PC-3 (cell line): ENCODE measurements at regions not wholly inside any gene's neighbourhood (a gene's known extent, or its start where the extent isn't known, plus 50 kb on each side); places are given as distances from the start of the nearest gene placed in this dataset.

ENCODE experiments used
- ATAC-seq: fragments of 200-7000 bp; cut with Tn5 transposase; 2 replicates; pipeline ENCODE4 v1.9.1; 2020; ENCODE audit warnings: mild to moderate bottlenecking, moderate library complexity
- BruUV-seq: library from RNA; stranded (reverse); fragments of 400-500 nt; replicated peaks from 2 replicates; lab custom pipeline; 2021; lab: Mats Ljungman, UMichigan
- CTCF ChIA-PET: fragments of 300-600 bp; sonication (Branson Sonifier 250); formaldehyde crosslinking; loops from one replicate; lab custom pipeline; 2022; ENCODE audit warnings: antibody characterized with exemption; lab: Charles Lee
- POLR2A ChIA-PET: fragments of 300-600 bp; sonication (Branson Sonifier 250); formaldehyde crosslinking; loops from one replicate; lab custom pipeline; 2022; ENCODE audit warnings: antibody characterized with exemption; ENCODE audit not compliant: unreplicated experiment; lab: Charles Lee
- DNase-seq: peaks from one replicate; pipeline ENCODE4 v3.0.0-alpha.2; 2015
- H2AFZ ChIP-seq: fragments of 300-600 bp; sonication (generic); 2 replicates; pipeline ENCODE4 v1.6.0; 2016; ENCODE audit warnings: antibody characterized with exemption, low read length
- H3F3A ChIP-seq: fragments of 300-600 bp; sonication (generic); one replicate; pipeline ENCODE4 v1.6.0; 2017; ENCODE audit warnings: antibody characterized with exemption, low read length, control low read depth, mild to moderate bottlenecking; ENCODE audit not compliant: unreplicated experiment
- H3K27ac ChIP-seq: fragments of 300-600 bp; sonication (generic); 2 replicates; pipeline ENCODE4 v1.5.1; 2016; ENCODE audit warnings: mild to moderate bottlenecking, low read length
- H3K27me3 ChIP-seq: fragments of 300-600 bp; sonication (generic); 2 replicates; pipeline ENCODE4 v1.6.1; 2016; ENCODE audit warnings: low read length, mixed read lengths
- H3K36me3 ChIP-seq: fragments of 300-600 bp; sonication (generic); 2 replicates; pipeline ENCODE4 v1.6.1; 2016; ENCODE audit warnings: low read depth, mixed run types, low read length, mixed read lengths
- H3K4me1 ChIP-seq: fragments of 300-600 bp; sonication (generic); 2 replicates; pipeline ENCODE4 v1.5.1; 2016; ENCODE audit warnings: low read length; ENCODE audit not compliant: insufficient read depth
- H3K4me2 ChIP-seq: fragments of 300-600 bp; sonication (generic); 2 replicates; pipeline ENCODE4 v1.6.0; 2016; ENCODE audit warnings: low read length
- H3K4me3 ChIP-seq: fragments of 300-600 bp; sonication (generic); 2 replicates; pipeline ENCODE4 v1.5.1; 2016; ENCODE audit warnings: mild to moderate bottlenecking, low read length, mixed read lengths
- H3K79me2 ChIP-seq: fragments of 300-600 bp; sonication (generic); 2 replicates; pipeline ENCODE4 v1.6.1; 2017; ENCODE audit warnings: low read length, mixed read lengths
- H3K9ac ChIP-seq: fragments of 300-600 bp; sonication (generic); 2 replicates; pipeline ENCODE4 v1.6.0; 2016; ENCODE audit warnings: mild to moderate bottlenecking, low read length
- H3K9me2 ChIP-seq: fragments of 300-600 bp; sonication (generic); replicated peaks from 2 replicates; pipeline ENCODE4 v1.6.1; 2016; ENCODE audit warnings: mixed run types, low read length, mixed read lengths
- H3K9me3 ChIP-seq: fragments of 300-600 bp; sonication (generic); 2 replicates; pipeline ENCODE4 v1.6.1; 2016; ENCODE audit warnings: low read length, mixed read lengths
- H4K20me1 ChIP-seq: fragments of 300-600 bp; sonication (generic); 2 replicates; pipeline ENCODE4 v1.6.1; 2016; ENCODE audit warnings: low read length, mixed read lengths
- EZH2 ChIP-seq: fragments of 300-600 bp; sonication (generic); IDR thresholded peaks from one replicate; pipeline ENCODE4 v1.6.1; 2017; ENCODE audit warnings: antibody characterized with exemption, mild to moderate bottlenecking, low read length; ENCODE audit not compliant: unreplicated experiment
- EZH2phosphoT487 ChIP-seq: fragments of 300-600 bp; sonication (generic); IDR thresholded peaks from 2 replicates; pipeline ENCODE4 v1.6.1; 2018; ENCODE audit warnings: mild to moderate bottlenecking, antibody characterized with exemption, low read length, borderline replicate concordance
- intact Hi-C: fragments of 100-400 bp; cut with micrococcal nuclease; formaldehyde crosslinking; loops from 2 replicates; pipeline ENCODE4 v1.9.0; 2023
- TF ChIP-seq, protein P1 (sequence below): fragments of 300-600 bp; sonication (generic); conservative IDR thresholded peaks from 2 replicates; pipeline ENCODE4 v1.5.1; 2017; ENCODE audit warnings: antibody characterized with exemption, low read depth, mild to moderate bottlenecking, low read length

DNA sequence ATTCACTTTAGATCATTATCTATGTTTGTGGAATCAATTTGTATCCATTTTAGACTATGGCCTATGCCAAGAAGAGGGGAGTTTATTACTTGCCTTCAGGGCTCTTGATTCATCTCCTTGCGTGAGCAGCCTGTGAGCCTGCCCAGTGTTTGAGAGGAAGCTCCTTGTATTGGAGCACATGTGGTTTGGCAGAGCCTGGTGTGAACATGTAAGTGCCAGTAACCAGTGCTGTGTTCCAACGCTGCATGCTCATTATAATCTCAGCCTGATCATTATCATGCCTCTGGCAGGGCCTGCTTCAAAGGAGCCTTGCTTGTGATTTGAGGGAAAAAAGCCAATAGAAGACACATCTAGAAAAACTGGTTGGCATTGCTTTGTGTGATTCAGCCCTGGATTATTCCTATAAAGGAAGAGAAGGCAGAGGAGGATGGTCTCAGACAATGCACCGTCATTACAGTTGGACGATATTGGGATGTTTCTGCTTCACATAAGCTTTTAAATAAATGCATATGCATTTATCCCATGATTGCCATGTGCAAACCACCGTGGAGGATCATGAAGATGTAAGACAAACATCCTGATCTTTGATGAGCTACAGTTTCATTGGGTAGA, 203.4 kb upstream of the AHR start:
- no peaks in the 10 kb centered on the region for H3K9me3 ChIP-seq
- H3K27ac ChIP-seq: peak overlapping the region; percentile 94
- no peak overlapping the region for H2AFZ ChIP-seq
- no TSS peak for BruUV-seq
- ChIA-PET CTCF (interaction anchor here (1.0 to 1.4 kb wide), 2 partner anchors 32 to 206 kb away, joined by 3 read pairs; no protein-coding TSS in a partner anchor), POLR2A (no interaction called here)
- no peak overlapping the region for H3K4me3 ChIP-seq
- DNase-seq (peak; percentile 97), ATAC-seq (peak; percentile 83)
- H3K9me2 ChIP-seq: no peaks in the 10 kb centered on the region
- H3K79me2 ChIP-seq: no peaks in the 10 kb centered on the region
- intact Hi-C loops: loop anchor here (1.0 to 5.0 kb wide), 5 partner anchors 33 to 207 kb away; no protein-coding TSS in a partner anchor
- H3K36me3 ChIP-seq: no peaks in the 10 kb centered on the region
- no peaks in the 10 kb centered on the region for H3K27me3 ChIP-seq
- TF ChIP-seq EZH2: no peak
- no peak for TF ChIP-seq EZH2phosphoT487
- TF ChIP-seq, protein P1, sequence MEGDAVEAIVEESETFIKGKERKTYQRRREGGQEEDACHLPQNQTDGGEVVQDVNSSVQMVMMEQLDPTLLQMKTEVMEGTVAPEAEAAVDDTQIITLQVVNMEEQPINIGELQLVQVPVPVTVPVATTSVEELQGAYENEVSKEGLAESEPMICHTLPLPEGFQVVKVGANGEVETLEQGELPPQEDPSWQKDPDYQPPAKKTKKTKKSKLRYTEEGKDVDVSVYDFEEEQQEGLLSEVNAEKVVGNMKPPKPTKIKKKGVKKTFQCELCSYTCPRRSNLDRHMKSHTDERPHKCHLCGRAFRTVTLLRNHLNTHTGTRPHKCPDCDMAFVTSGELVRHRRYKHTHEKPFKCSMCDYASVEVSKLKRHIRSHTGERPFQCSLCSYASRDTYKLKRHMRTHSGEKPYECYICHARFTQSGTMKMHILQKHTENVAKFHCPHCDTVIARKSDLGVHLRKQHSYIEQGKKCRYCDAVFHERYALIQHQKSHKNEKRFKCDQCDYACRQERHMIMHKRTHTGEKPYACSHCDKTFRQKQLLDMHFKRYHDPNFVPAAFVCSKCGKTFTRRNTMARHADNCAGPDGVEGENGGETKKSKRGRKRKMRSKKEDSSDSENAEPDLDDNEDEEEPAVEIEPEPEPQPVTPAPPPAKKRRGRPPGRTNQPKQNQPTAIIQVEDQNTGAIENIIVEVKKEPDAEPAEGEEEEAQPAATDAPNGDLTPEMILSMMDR: no peak
- H3K4me1 ChIP-seq: peaks cover 62% of the 10 kb centered on the region
- peaks cover 4% of the 10 kb centered on the region for H3F3A ChIP-seq
- H4K20me1 ChIP-seq: no peaks in the 10 kb centered on the region
- peak overlapping the region; percentile 54 for H3K4me2 ChIP-seq
- H3K9ac ChIP-seq: peak overlapping the region; percentile 56

DNA sequence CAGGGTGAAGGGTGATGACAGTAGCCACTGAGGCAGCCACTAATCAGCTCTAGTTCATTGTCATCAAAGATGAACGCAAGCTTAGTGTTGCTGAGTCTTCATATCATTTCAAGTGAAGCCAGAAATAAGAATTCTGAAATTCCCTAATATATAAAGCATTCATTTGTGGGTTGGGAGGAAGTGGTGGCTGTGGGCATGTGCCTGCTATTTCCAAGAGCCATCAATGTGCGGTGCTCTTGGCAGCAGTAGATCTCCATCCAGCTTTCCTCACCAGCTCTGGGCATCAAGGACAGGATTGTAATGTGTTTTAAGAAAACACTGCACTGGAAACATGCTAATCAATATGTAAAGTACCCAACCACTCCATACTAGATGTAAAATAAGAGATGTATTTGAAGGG, 202.5 kb upstream of the AHR start:
- peak overlapping the region; percentile 94 for H3K27ac ChIP-seq
- no peak overlapping the region for H3K4me3 ChIP-seq
- POLR2A ChIA-PET: interaction anchor here (0.6 kb wide), 1 partner anchor 401 kb away, joined by 3 read pairs; no protein-coding TSS in a partner anchor
- no peaks in the 10 kb centered on the region for H3K36me3 ChIP-seq
- DNase-seq: no peak
- no peaks in the 10 kb centered on the region for H3K9me3 ChIP-seq
- no peak for TF ChIP-seq EZH2
- TF ChIP-seq, protein P1: no peak
- TF ChIP-seq EZH2phosphoT487: no peak
- no peaks in the 10 kb centered on the region for H3K27me3 ChIP-seq
- peaks cover 62% of the 10 kb centered on the region for H3K4me1 ChIP-seq
- H3K9ac ChIP-seq: peak overlapping the region; percentile 56
- no peaks in the 10 kb centered on the region for H4K20me1 ChIP-seq
- intact Hi-C loops: loop anchor here (1.0 to 5.0 kb wide), 5 partner anchors 34 to 206 kb away; no protein-coding TSS in a partner anchor
- no TSS peak for BruUV-seq
- peak overlapping the region; percentile 54 for H3K4me2 ChIP-seq
- CTCF ChIA-PET: interaction anchor here (1.4 kb wide), 1 partner anchor 33 kb away, joined by 3 read pairs; no protein-coding TSS in a partner anchor
- H2AFZ ChIP-seq: no peak overlapping the region
- no peak for ATAC-seq
- peaks cover 4% of the 10 kb centered on the region for H3F3A ChIP-seq
- H3K79me2 ChIP-seq: no peaks in the 10 kb centered on the region
- no peaks in the 10 kb centered on the region for H3K9me2 ChIP-seq
